GM12891 (cell line): ENCODE measurements at regions not wholly inside any gene's neighbourhood (a gene's known extent, or its start where the extent isn't known, plus 50 kb on each side); places are given as distances from the start of the nearest gene placed in this dataset.

Experiments
- PAX5 ChIP-seq: IDR thresholded peaks from 2 replicates; pipeline ENCODE4 v1.6.1; 2011; ENCODE audit warnings: low read length, moderate library complexity, mild to moderate bottlenecking; ENCODE audit not compliant: insufficient read depth, severe bottlenecking
- POLR2A ChIP-seq: IDR thresholded peaks from 2 replicates; pipeline ENCODE4 v1.6.1; 2011; ENCODE audit warnings: low read depth, low read length, control low read depth
- POLR2AphosphoS5 ChIP-seq: IDR thresholded peaks from 2 replicates; pipeline ENCODE4 v1.6.1; 2011; ENCODE audit warnings: low read depth, low read length, control low read depth
- POU2F2 ChIP-seq: IDR thresholded peaks from 2 replicates; pipeline ENCODE4 v1.6.1; 2011; ENCODE audit warnings: low read depth, mild to moderate bottlenecking, control low read depth, low read length, moderate library complexity
- SPI1 ChIP-seq: IDR thresholded peaks from 2 replicates; pipeline ENCODE4 v1.6.1; 2011; ENCODE audit warnings: low read depth, low read length, control low read depth
- TAF1 ChIP-seq: IDR thresholded peaks from 2 replicates; pipeline ENCODE4 v1.6.1; 2011; ENCODE audit warnings: low read depth, low read length, control low read depth

GRCh38 chr13:53343361-53343744 is 314.7 kb downstream of the OLFM4 start:
- TF ChIP-seq POLR2AphosphoS5: no peak
- TF ChIP-seq POLR2A: no peak
- TF ChIP-seq TAF1: no peak
- TF ChIP-seq POU2F2: no peak
- TF ChIP-seq PAX5: no peak
- TF ChIP-seq SPI1: no peak
